ENCODE measurements at regions not wholly inside any gene's neighbourhood (a gene's known extent, or its start where the extent isn't known, plus 50 kb on each side); places are given as distances from the start of the nearest gene placed in this dataset.

DNA sequence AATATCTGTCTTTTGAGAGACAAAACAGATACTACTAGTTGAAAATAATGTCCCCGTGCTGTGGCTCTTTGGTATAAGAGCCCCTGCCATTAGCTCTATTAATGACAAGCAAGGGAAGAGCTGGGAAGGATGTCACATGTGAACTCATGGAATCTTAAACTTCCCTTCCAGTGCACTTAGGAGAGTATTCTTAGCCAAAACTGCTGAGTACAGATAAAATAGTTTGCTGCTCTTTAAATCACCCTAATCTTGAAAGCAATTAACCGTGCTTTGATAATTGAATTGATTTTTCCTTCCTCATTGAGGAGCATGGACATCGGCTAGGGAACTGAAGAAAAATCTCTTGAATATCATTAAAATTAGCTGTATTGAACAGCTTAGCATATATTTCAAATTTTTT lies 91.7 kb downstream of the SLC35B3 start:
- TF ChIP-seq EZH2 (IDR thresholded peaks at IDR 0.05; ENCODE audit: insufficient read depth, poor library complexity, severe bottlenecking) (no peak), EZH2phosphoT487 (IDR thresholded peaks at IDR 0.05; ENCODE audit: insufficient read depth, low read depth) (no peak)
